ENCODE measurements at regions not wholly inside any gene's neighbourhood (a gene's known extent, or its start where the extent isn't known, plus 50 kb on each side); places are given as distances from the start of the nearest gene placed in this dataset.

DNA sequence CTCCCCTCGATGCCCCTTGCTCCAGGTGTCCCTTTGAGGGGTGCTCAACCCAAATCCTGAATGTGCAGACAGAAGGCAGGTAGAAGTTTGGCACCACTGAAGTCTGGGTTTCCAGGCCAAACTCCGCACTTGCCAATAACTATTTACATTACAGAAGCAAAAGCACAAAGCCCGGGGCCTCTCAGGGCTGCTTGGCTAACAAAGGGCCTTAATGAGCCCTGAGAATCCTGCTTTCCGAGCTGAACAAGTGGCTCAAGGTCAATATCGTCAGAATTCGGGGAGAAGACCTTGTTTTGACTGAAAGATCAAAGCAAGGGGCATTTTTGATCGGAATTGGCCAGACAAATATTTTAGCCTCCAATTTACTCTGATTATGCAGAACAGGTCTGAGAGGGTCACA lies 189.9 kb downstream of the HERPUD2 start:
- no peak for TF ChIP-seq GLIS3 (CRISPR knock-in tag; IDR thresholded peaks at IDR 0.05)
- no peak for TF ChIP-seq RARB (CRISPR knock-in tag; IDR thresholded peaks at IDR 0.05)
